ENCODE measurements at regions not wholly inside any gene's neighbourhood (a gene's known extent, or its start where the extent isn't known, plus 50 kb on each side); places are given as distances from the start of the nearest gene placed in this dataset.

GRCh38 chr14:89724628-89724960, 229.9 kb downstream of the EFCAB11 start:
- DNase-seq (ENCODE audit: low spot score): no peak
- H3K27ac ChIP-seq: no peak overlapping the region
- POLR2A ChIA-PET (ENCODE audit: low non-redundant PET): no interaction called here
- no peak for TF ChIP-seq CTCF (conservative IDR thresholded peaks at IDR 0.05; ENCODE audit: low read depth)
- CTCF ChIA-PET: no interaction called here

DNA sequence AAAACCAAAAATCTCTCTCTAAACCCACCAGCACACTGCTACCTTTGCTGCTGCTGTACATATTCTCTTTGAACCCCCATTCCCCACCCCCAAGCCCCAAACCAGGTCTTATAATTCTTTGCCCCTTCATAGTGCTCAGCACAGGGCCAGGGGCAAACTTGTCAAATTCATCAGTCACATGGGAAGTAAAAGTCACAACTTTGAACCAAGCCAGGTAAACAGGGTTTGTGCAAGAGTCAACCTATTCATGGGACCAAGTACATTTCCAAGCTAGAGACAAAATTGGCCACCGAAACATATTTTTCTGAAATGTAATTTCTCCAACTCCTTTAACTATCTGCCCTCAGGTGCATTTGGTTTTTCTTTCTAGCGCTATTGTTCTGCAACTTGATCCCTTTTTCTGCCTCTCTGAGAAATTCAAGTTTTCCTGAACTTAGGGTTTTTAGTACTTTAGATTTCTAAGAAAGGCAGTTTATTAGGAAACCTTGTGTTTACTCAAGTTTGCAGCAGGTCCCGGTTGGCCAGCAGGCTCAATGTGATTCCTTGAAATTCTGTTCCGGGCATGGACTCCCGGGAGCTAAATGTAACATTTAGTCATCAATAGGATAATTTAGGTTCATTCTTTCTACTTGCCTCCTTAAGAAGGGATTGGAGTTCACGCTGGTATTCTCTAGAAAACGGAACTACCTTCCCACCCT, 230.5 kb downstream of the EFCAB11 start:
- no peak for TF ChIP-seq CTCF (conservative IDR thresholded peaks at IDR 0.05; ENCODE audit: low read depth)
- CTCF ChIA-PET: interaction anchor here (0.6 kb wide), 1 partner anchor 133 kb away, joined by 3 read pairs; no protein-coding TSS in a partner anchor
- DNase-seq (ENCODE audit: low spot score): no peak
- H3K27ac ChIP-seq: no peak overlapping the region
- POLR2A ChIA-PET (ENCODE audit: low non-redundant PET): no interaction called here

GRCh38 chr14:89721956-89722355, 232.6 kb downstream of the EFCAB11 start:
- ChIA-PET CTCF (no interaction called here), POLR2A (ENCODE audit: low non-redundant PET) (no interaction called here)
- no peak overlapping the region for H3K27ac ChIP-seq
- TF ChIP-seq CTCF (conservative IDR thresholded peaks at IDR 0.05; ENCODE audit: low read depth): no peak
- DNase-seq (ENCODE audit: low spot score): no peak

DNA sequence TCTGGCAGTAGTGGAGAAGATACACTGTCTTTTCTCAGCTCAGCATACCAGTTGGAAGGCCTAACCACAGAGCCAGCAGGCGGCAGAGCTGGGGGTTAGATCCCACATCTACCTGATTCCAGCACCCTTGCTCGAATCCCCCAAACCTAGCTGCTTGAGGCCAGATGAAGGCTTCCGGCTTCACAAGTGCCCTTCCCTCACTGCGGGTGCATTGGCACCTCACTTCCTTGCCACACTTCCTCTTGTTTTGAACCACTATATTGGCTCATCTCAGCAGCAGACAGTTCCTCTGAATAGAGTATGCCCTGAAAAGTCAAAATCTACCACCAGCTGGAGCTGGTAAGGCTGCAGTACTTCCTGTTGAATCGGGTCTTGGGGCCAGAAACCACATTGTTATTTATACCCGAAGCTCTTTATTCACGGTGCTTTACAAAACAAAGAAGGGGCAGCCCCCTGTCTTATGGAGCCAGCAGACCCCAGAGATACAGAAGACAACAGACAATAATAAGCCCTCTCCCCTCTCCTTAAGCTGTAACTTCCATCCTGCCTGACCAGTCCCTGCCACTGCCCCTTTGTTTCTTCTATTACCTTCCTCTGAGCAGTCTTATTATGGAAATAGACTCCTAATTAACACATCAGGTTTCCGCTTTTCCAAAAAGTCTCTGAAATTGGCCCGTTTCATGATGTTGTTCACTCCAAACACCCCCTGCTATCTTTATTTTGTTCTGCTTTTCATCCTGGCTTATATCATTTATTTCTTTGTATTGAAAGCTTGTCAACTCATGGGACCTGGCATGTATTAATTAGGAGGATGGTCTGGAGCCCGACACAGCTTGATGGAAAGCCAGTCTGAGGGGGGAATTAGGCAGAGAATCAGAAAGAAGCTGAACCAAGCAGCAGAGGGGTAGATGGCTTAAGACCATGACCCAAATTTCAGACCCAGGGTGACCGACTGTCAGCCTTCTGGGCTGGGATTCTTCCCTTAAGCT, 233.5 kb downstream of the EFCAB11 start:
- POLR2A ChIA-PET (ENCODE audit: low non-redundant PET): interaction anchor here (0.6 kb wide), 1 partner anchor 324 kb away, joined by 4 read pairs; no protein-coding TSS in a partner anchor
- CTCF ChIA-PET: no interaction called here
- no peak for TF ChIP-seq CTCF (conservative IDR thresholded peaks at IDR 0.05; ENCODE audit: low read depth)
- no peak overlapping the region for H3K27ac ChIP-seq
- no peak for DNase-seq (ENCODE audit: low spot score)

GRCh38 chr14:89720076-89720687, 234.3 kb downstream of the EFCAB11 start:
- POLR2A ChIA-PET (ENCODE audit: low non-redundant PET): interaction anchor here (0.6 kb wide), 1 partner anchor 323 kb away, joined by 4 read pairs; no protein-coding TSS in a partner anchor
- H3K27ac ChIP-seq: no peak overlapping the region
- CTCF ChIA-PET: no interaction called here
- no peak for DNase-seq (ENCODE audit: low spot score)
- TF ChIP-seq CTCF (conservative IDR thresholded peaks at IDR 0.05; ENCODE audit: low read depth): no peak

DNA sequence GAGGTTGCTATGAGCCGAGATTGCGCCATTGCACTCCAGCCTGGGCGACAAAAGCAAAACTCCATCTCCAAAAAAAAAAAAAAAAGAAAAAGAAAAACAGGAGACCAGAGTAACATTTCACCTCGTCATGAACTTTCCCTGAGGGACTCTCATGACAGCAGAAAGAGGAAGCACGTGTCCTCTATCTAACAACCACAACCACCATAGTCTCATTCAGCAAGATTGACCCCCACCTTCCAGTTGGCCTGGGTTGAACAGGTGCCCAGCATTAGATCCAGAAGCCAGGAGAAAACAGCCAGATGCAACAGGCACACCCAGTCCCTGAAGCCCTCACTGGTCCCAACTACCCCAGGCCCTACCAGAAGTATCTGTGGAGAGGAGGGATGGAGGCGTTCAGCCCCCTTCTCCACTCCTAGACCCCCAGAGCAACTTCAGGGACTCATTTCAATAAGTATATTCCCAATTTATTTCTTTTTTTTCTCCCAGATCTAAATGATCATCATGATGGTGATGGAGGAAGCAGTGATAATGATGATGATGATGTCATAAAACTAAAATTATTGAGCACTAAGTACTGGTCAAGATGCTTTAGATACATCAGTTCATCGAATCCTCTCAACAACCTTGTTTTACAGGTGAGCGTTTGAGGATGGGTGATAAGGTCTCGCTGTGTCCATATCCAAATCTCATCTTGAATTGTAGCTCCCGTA, 235.0 kb downstream of the EFCAB11 start:
- TF ChIP-seq CTCF (conservative IDR thresholded peaks at IDR 0.05; ENCODE audit: low read depth): no peak
- CTCF ChIA-PET: no interaction called here
- H3K27ac ChIP-seq: no peak overlapping the region
- POLR2A ChIA-PET (ENCODE audit: low non-redundant PET): no interaction called here
- DNase-seq (ENCODE audit: low spot score): no peak

Data from RWPE1 (cell line).